ENCODE measurements at regions not wholly inside any gene's neighbourhood (a gene's known extent, or its start where the extent isn't known, plus 50 kb on each side); places are given as distances from the start of the nearest gene placed in this dataset.

- no peak for DNase-seq
Measured at GRCh38 chr13:73998631-73999030, 135.6 kb downstream of the KLF12 start.

- DNase-seq, result no peak
Measured at GRCh38 chr13:73997964-73998363, 136.2 kb downstream of the KLF12 start.

GRCh38 chr13:73996569-73996968, 137.6 kb downstream of the KLF12 start:
- DNase-seq, result no peak

- no peak for DNase-seq
Measured at GRCh38 chr13:73995736-73996135, 138.5 kb downstream of the KLF12 start.

- DNase-seq, result no peak
Measured at GRCh38 chr13:73993661-73994060, 140.5 kb downstream of the KLF12 start.

- DNase-seq, result no peak
Measured at GRCh38 chr13:73991884-73992283, 142.3 kb downstream of the KLF12 start.

GRCh38 chr13:73991384-73991783, 142.8 kb downstream of the KLF12 start:
- no peak for DNase-seq

- no peak for DNase-seq
Measured at GRCh38 chr13:73989244-73989843, 144.9 kb downstream of the KLF12 start.

GRCh38 chr13:73988461-73988860, 145.7 kb downstream of the KLF12 start:
- DNase-seq, result no peak

GRCh38 chr13:73987618-73988017, 146.6 kb downstream of the KLF12 start:
- DNase-seq, result no peak

GRCh38 chr13:73985783-73986182, 148.4 kb downstream of the KLF12 start:
- no peak for DNase-seq

GRCh38 chr13:73984949-73985691, 149.1 kb downstream of the KLF12 start:
- no peak for DNase-seq

- no peak for DNase-seq
Measured at GRCh38 chr13:73984201-73984600, 150.0 kb downstream of the KLF12 start.

GRCh38 chr13:73983109-73983508, 151.1 kb downstream of the KLF12 start:
- DNase-seq, result no peak

GRCh38 chr13:73981595-73981994, 152.6 kb downstream of the KLF12 start:
- DNase-seq, result no peak

- DNase-seq, result no peak
Measured at GRCh38 chr13:73975767-73976166, 158.4 kb downstream of the KLF12 start.

- no peak for DNase-seq
Measured at GRCh38 chr13:73974051-73974450, 160.2 kb downstream of the KLF12 start.

GRCh38 chr13:73973156-73973555, 161.0 kb downstream of the KLF12 start:
- DNase-seq, result no peak

GRCh38 chr13:73972545-73972944, 161.7 kb downstream of the KLF12 start:
- DNase-seq, result no peak

GRCh38 chr13:73971481-73971880, 162.7 kb downstream of the KLF12 start:
- no peak for DNase-seq

GRCh38 chr13:73970421-73971055, 163.7 kb downstream of the KLF12 start:
- DNase-seq, result no peak

- DNase-seq, result no peak
Measured at GRCh38 chr13:73967397-73968165, 166.6 kb downstream of the KLF12 start.

GRCh38 chr13:73966331-73966730, 167.9 kb downstream of the KLF12 start:
- no peak for DNase-seq

GRCh38 chr13:73962284-73962683, 171.9 kb downstream of the KLF12 start:
- no peak for DNase-seq
